GM18507 (cell line): ENCODE measurements at regions not wholly inside any gene's neighbourhood (a gene's known extent, or its start where the extent isn't known, plus 50 kb on each side); places are given as distances from the start of the nearest gene placed in this dataset.

Experiments used
- DNase-seq: peaks from one replicate; pipeline ENCODE4 v3.0.0; 2011; ENCODE audit warnings: low read depth; ENCODE audit not compliant: insufficient read length; ENCODE audit errors: extremely low spot score
- FAIRE-seq: peaks from 2 replicates; lab custom pipeline; 2011; peaks lifted over from hg19 to GRCh38; lab: Jason Lieb, UNC

DNA sequence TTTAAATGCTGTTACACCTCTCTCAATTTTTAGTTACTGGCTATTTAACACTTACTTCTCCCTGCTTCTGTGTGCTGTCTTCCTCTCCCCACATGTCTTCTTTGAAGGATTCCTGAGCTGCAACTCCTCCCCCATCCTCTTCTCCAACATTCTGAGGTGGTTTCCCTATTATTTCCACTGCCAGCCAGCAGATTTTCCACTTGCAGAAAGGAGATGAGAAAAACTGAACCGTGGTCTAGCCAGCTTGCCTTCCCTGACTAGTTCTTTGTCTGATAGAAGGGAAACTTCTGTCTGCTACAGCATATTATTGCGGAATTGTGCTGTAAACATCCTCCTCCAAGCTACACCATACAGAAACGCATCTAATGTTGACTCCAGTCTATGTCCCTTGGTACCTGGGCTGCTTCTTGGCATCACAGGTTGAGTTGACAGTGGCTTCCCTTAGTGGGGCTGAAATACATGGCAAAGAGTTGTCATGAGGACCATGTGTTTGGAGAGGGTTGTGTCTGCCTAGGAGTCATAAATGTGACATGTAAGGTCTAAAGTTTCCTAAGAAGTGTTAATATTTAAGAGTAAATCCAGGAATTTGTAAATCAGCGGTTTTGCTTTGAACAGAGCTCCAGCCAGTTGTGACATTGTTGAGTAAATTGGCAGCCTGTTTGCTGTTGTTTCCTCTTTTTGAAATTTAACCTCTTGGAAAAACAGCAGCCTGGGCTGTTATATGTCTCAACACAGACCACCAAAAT is 68.3 kb upstream of the RND3 start:
- DNase-seq (no peak), FAIRE-seq (no peak)

DNA sequence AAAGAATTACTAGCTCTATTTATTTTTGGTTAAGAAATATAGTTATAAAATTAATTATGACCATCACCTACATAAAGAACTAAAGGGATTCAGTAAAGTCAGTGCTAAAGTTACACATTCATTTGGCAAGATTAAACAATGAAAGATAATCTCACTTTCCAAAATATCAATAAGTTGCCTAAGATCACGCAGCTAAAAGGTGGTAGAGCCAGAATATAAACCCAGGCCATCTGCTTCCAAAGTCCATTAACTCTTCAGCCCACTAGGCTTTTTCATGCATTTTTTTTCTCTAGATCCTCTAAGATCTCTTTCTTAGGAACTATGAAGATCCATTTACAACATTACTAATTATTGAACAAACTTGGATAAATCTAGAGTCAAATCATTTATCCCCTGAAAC is 66.6 kb upstream of the RND3 start:
- no peak for DNase-seq
- FAIRE-seq = no peak

GRCh38 chr2:150552041-150552820 is 64.8 kb upstream of the RND3 start:
- no peak for FAIRE-seq
- no peak for DNase-seq

DNA sequence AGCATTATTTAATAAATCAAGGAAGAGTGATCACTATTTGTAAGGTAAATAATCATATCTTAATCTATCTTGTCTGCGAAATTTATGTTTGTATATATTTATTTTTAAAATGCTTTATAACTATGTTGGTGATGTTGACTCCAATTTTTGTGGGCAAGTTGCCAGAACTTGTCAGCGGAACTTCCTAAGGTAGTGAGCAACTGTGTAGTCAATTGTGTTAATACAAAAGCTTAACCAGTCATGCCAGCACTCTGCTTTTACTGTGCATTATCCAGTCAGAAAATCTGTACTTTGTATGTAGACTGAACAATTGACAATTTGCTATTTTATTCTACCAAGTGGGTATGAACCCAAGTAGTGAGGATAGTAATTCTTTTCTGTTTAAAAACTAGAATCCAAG is 61.9 kb upstream of the RND3 start:
- FAIRE-seq = no peak
- no peak for DNase-seq

GRCh38 chr2:150548527-150548926 is 61.1 kb upstream of the RND3 start:
- FAIRE-seq (no peak), DNase-seq (no peak)

GRCh38 chr2:150545916-150546315 is 58.4 kb upstream of the RND3 start:
- no peak for DNase-seq
- FAIRE-seq = no peak

GRCh38 chr2:150544731-150545130 is 57.3 kb upstream of the RND3 start:
- no peak for FAIRE-seq
- DNase-seq = no peak

- DNase-seq (no peak), FAIRE-seq (no peak)
These were observed 55.2 kb upstream of the RND3 start for GRCh38 chr2:150542692-150543091.

- DNase-seq (no peak), FAIRE-seq (no peak)
These were observed 54.7 kb upstream of the RND3 start for GRCh38 chr2:150542172-150542571.

DNA sequence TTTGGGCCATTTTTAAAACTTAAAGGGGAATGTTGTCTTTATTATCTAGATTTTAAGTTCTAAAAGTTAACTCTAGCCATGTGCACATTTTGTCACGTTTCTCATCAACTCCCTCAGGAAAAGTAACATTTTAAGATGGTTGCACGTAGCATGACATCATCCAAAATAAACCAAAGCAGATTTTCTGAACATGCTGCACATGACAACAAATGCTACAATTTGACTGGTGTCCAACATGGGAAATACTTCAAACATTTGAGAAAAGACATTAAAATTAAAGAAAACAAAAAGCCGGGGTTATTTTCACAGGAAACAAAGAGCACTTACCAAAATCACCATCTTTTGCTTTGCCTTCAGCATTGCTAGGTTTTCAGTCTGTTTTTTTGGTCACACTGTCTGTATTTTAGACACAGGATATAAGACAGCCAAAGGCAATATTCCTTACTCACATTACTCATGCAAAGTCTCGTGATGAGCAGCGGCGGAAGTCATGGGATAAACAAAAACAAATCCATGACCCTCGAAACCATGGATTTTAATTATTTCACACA is 51.3 kb upstream of the RND3 start:
- DNase-seq (no peak), FAIRE-seq (no peak)
